HCT116 (cell line): ENCODE measurements at regions not wholly inside any gene's neighbourhood (a gene's known extent, or its start where the extent isn't known, plus 50 kb on each side); places are given as distances from the start of the nearest gene placed in this dataset.

ENCODE experiments used
- ATAC-seq: fragments of 200-7000 bp; cut with Tn5 transposase; 2 replicates; pipeline ENCODE4 v1.9.1; 2020; ENCODE audit warnings: mild to moderate bottlenecking, moderate library complexity
- BruUV-seq: library from RNA; stranded (reverse); fragments of 400-500 nt; replicated peaks from 2 replicates; lab custom pipeline; 2021; lab: Mats Ljungman, UMichigan
- CTCF ChIA-PET: fragments of 300-600 bp; sonication (Branson Sonifier 250); formaldehyde crosslinking; loops from one replicate; lab custom pipeline; 2021; ENCODE audit warnings: antibody characterized with exemption; lab: Charles Lee
- POLR2A ChIA-PET: fragments of 300-600, 350-600 bp; sonication (Branson Sonifier 250); formaldehyde crosslinking; loops from one replicate; lab custom pipeline; 2021; ENCODE audit warnings: antibody characterized with exemption; lab: Charles Lee
- RAD21 ChIA-PET, 2 experiments: fragments of 300-600 bp; sonication (Branson Sonifier 250); formaldehyde crosslinking; loops; one replicate each; lab custom pipeline; 2023; ENCODE audit warnings: low total read pairs in 2 of 2; ENCODE audit not compliant: uncharacterized antibody in 2 of 2, unreplicated experiment in 2 of 2, low non-redundant PET in 1 of 2; lab: Charles Lee
- DNase-seq: peaks from one replicate; pipeline ENCODE4 v3.0.0-alpha.2; 2010; ENCODE audit warnings: low read depth, low spot score
- H2AFZ ChIP-seq: fragments of 200-600 bp; shearing (Covaris generic), sonication (generic); 2 replicates; pipeline ENCODE4 v1.6.1; 2017; ENCODE audit warnings: low read depth, mixed run types, mixed read lengths, antibody characterized with exemption, low read length; ENCODE audit not compliant: poor library complexity, severe bottlenecking
- H3K27ac ChIP-seq: 2 replicates; pipeline ENCODE4 v1.5.1; 2012; ENCODE audit warnings: low read depth, low read length
- H3K27me3 ChIP-seq: fragments of 200-600 bp; sonication (generic); 2 replicates; pipeline ENCODE4 v1.6.1; 2016; ENCODE audit warnings: mixed run types, low read length, mixed read lengths; ENCODE audit not compliant: insufficient read depth
- H3K36me3 ChIP-seq, 2 experiments: fragments of 200-500 bp in 1 of 2; fragments of 200-600 bp in 1 of 2; sonication (Bioruptor generic) in 1 of 2; sonication (generic) in 1 of 2; 2 replicates each; pipeline versions ENCODE4 v1.5.1 to v1.6.1; 2014 to 2016; ENCODE audit warnings: low read length in 2 of 2, inconsistent platforms in 1 of 2, mixed read lengths in 1 of 2, mixed run types in 1 of 2; ENCODE audit not compliant: insufficient read depth in 2 of 2, control insufficient read depth in 1 of 2
- H3K4me1 ChIP-seq, 2 experiments: fragments of 200-600 bp in 1 of 2; sonication (generic) in 1 of 2; 2 replicates each; pipeline versions ENCODE4 v1.5.1 to v1.6.1; 2012 to 2017; ENCODE audit warnings: low read length in 2 of 2, inconsistent platforms in 1 of 2, mild to moderate bottlenecking in 1 of 2, mixed read lengths in 1 of 2, mixed run types in 1 of 2, moderate library complexity in 1 of 2; ENCODE audit not compliant: insufficient read depth in 2 of 2, control insufficient read depth in 1 of 2
- H3K4me2 ChIP-seq: fragments of 200-600 bp; sonication (generic); 2 replicates; pipeline ENCODE4 v1.6.1; 2017; ENCODE audit warnings: mixed run types, low read length, mixed read lengths
- H3K4me3 ChIP-seq, 2 experiments: fragments of 200-600 bp in 1 of 2; sonication (generic) in 1 of 2; replicated peaks in 1 of 2; 2 replicates each; pipeline ENCODE4 v1.5.1; 2011 to 2016; ENCODE audit warnings: low read length in 2 of 2, control low read depth in 1 of 2, low read depth in 1 of 2, mild to moderate bottlenecking in 1 of 2, mixed read lengths in 1 of 2, mixed run types in 1 of 2
- H3K79me2 ChIP-seq: fragments of 200-600 bp; sonication (generic); 2 replicates; pipeline ENCODE4 v1.6.1; 2017; ENCODE audit warnings: mild to moderate bottlenecking, mixed run types, low read length, moderate library complexity, mixed read lengths; ENCODE audit not compliant: insufficient read depth
- H3K9ac ChIP-seq: fragments of 200-600 bp; sonication (generic); 2 replicates; pipeline ENCODE4 v1.6.1; 2016; ENCODE audit warnings: low read length, mixed read lengths
- H3K9me2 ChIP-seq: fragments of 200-600 bp; sonication (generic), shearing (Covaris generic); 2 replicates; pipeline ENCODE4 v1.6.1; 2017; ENCODE audit warnings: mixed run types, mild to moderate bottlenecking, moderate library complexity; ENCODE audit not compliant: insufficient read depth
- H3K9me3 ChIP-seq, 2 experiments: fragments of 200-500 bp in 1 of 2; fragments of 200-600 bp in 1 of 2; sonication (Bioruptor generic) in 1 of 2; sonication (generic) in 1 of 2; 2 replicates each; pipeline ENCODE4 v1.6.1; 2014 to 2017; ENCODE audit warnings: low read length in 2 of 2, mixed read lengths in 2 of 2, inconsistent platforms in 1 of 2, low read depth in 1 of 2, mild to moderate bottlenecking in 1 of 2, mixed run types in 1 of 2, moderate library complexity in 1 of 2; ENCODE audit not compliant: control insufficient read depth in 1 of 2, insufficient read depth in 1 of 2
- H4K20me1 ChIP-seq: fragments of 200-600 bp; sonication (generic), shearing (Covaris generic); 2 replicates; pipeline ENCODE4 v1.6.1; 2017; ENCODE audit warnings: mixed run types, mild to moderate bottlenecking, moderate library complexity; ENCODE audit not compliant: insufficient read depth
- CTCF ChIP-seq, 3 experiments: fragments of 200-600 bp in 1 of 3; sonication (generic) in 1 of 3; IDR thresholded peaks in 2 of 3; conservative IDR thresholded peaks in 1 of 3; 2 replicates each; pipeline ENCODE4 v1.5.1; 2012 to 2017; ENCODE audit warnings: low read depth in 2 of 3, low read length in 2 of 3, antibody characterized with exemption in 1 of 3, borderline replicate concordance in 1 of 3, control low read depth in 1 of 3, mild to moderate bottlenecking in 1 of 3, mixed read lengths in 1 of 3, mixed run types in 1 of 3, moderate library complexity in 1 of 3; ENCODE audit not compliant: insufficient read depth in 1 of 3
- ELF1 ChIP-seq: IDR thresholded peaks from 2 replicates; pipeline ENCODE4 v1.6.1; 2012; ENCODE audit warnings: low read depth, borderline replicate concordance
- EZH2 ChIP-seq: fragments of 200-600 bp; sonication (generic); IDR thresholded peaks from 2 replicates; pipeline ENCODE4 v1.6.1; 2017; ENCODE audit warnings: antibody characterized with exemption, mixed run types
- EZH2phosphoT487 ChIP-seq: fragments of 200-600 bp; IDR thresholded peaks from 2 replicates; pipeline ENCODE4 v1.6.1; 2018; ENCODE audit warnings: antibody characterized with exemption, borderline replicate concordance
- FOSL1 ChIP-seq: IDR thresholded peaks from 2 replicates; pipeline ENCODE4 v1.6.1; 2012; ENCODE audit warnings: low read depth
- JUND ChIP-seq: IDR thresholded peaks from 2 replicates; pipeline ENCODE4 v1.6.1; 2012
- POLR2A ChIP-seq: IDR thresholded peaks from 2 replicates; pipeline ENCODE4 v1.7.0; 2011; ENCODE audit warnings: borderline replicate concordance; ENCODE audit not compliant: insufficient read depth, insufficient read length; ENCODE audit errors: extremely low read depth
- RAD21 ChIP-seq: IDR thresholded peaks from 2 replicates; pipeline ENCODE4 v1.6.1; 2012; ENCODE audit warnings: low read depth, mild to moderate bottlenecking
- REST ChIP-seq: IDR thresholded peaks from 2 replicates; pipeline ENCODE4 v1.6.1; 2012; ENCODE audit warnings: low read depth
- SIN3A ChIP-seq: IDR thresholded peaks from 2 replicates; pipeline ENCODE4 v1.6.1; 2012; ENCODE audit warnings: low read depth
- SP1 ChIP-seq: IDR thresholded peaks from 2 replicates; pipeline ENCODE4 v1.6.1; 2012; ENCODE audit warnings: low read depth
- SRF ChIP-seq: IDR thresholded peaks from 2 replicates; pipeline ENCODE4 v1.6.1; 2012; ENCODE audit warnings: low read depth
- YY1 ChIP-seq: IDR thresholded peaks from 2 replicates; pipeline ENCODE4 v1.6.1; 2011; ENCODE audit warnings: low read length, low read depth, moderate library complexity, mild to moderate bottlenecking; ENCODE audit not compliant: insufficient replicate concordance; ENCODE audit errors: extremely low read depth
- ZFX ChIP-seq: fragments of 450-650 bp; IDR thresholded peaks from 2 replicates; pipeline ENCODE4 v1.6.1; 2017
- ZNF274 ChIP-seq: fragments of 200-500 bp; sonication (Bioruptor generic); IDR thresholded peaks from 2 replicates; pipeline ENCODE4 v1.6.1; 2014; ENCODE audit warnings: mild to moderate bottlenecking, low read depth, low read length, inconsistent platforms
- intact Hi-C: fragments of 100-400 bp; cut with micrococcal nuclease; formaldehyde crosslinking; loops from 2 replicates; pipeline ENCODE4 v1.10.0; 2022

DNA sequence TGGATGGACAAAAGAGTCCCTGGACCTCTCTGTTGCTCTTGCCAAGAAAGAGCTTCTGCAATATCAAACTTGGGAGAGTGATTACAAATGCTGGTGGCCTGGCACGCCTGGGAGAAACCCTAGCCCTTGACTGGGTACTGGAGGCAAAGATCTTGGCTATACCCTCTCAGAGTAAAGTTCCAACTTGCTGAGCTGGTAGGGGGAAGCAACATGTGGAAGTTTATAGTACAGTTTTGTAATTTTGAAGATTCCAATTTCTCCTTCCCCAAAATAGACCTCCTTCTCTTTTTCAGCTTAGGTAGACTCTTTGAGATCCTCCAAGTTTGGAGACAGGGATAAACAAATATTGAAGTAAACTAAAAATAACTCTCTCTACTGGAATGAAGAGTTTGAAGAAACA, 645.3 kb downstream of the NR4A2 start:
- Histone ChIP-seq H3K27ac (no peak overlapping the region), H3K27me3 (no peaks in the 10 kb centered on the region), H3K9ac (no peak overlapping the region), H2AFZ (no peak overlapping the region), H3K9me2 (0 out of 2 replicates have a peak, but pooled peaks cover 4% of the 10 kb centered on the region), H3K4me1 (no peaks in the 10 kb centered on the region), H3K4me3 (no peak overlapping the region), H3K9me3 (no peaks in the 10 kb centered on the region), H3K4me2 (no peak overlapping the region), H3K79me2 (no peaks in the 10 kb centered on the region), H3K36me3 (no peaks in the 10 kb centered on the region), H4K20me1 (no peaks in the 10 kb centered on the region)
- intact Hi-C loops, result no loop called here
- CTCF ChIA-PET, result no interaction called here
- RAD21 ChIA-PET, result no interaction called here
- no TSS peak for BruUV-seq
- no peak for TF ChIP-seq SP1
- TF ChIP-seq SIN3A, result no peak
- TF ChIP-seq FOSL1, result no peak
- no peak for TF ChIP-seq RAD21
- TF ChIP-seq POLR2A, result no peak
- no peak for TF ChIP-seq ELF1
- no peak for TF ChIP-seq REST
- TF ChIP-seq CTCF (IDR thresholded peaks at IDR 0.05 in 2 of 3, conservative IDR thresholded peaks at IDR 0.05 in 1 of 3; ENCODE audit: borderline replicate concordance in 1 of 3, insufficient read depth in 1 of 3, low read depth in 2 of 3, low read length in 2 of 3), result no peak
- TF ChIP-seq ZNF274, result no peak
- TF ChIP-seq EZH2, result no peak
- TF ChIP-seq SRF, result no peak
- TF ChIP-seq EZH2phosphoT487, result no peak
- no peak for TF ChIP-seq ZFX
- no peak for TF ChIP-seq JUND
- TF ChIP-seq YY1, result no peak
- POLR2A ChIA-PET, result no interaction called here
- ATAC-seq (no peak), DNase-seq (no peak)
